Chondrocyte (in vitro differentiated cells): ENCODE measurements at regions not wholly inside any gene's neighbourhood (a gene's known extent, or its start where the extent isn't known, plus 50 kb on each side); places are given as distances from the start of the nearest gene placed in this dataset.
"Not testable (repeated sequence)": the region's sequence is repeated elsewhere in the genome, so short reads cannot be mapped to it uniquely, and the experiment has no call there.

ENCODE experiments used
- DNase-seq: peaks from one replicate; pipeline ENCODE4 v3.0.0; 2021; ENCODE audit warnings: mixed read lengths, low spot score
- H3K27ac Mint-ChIP-seq: one replicate; pipeline ENCODE4 v1.8.0; 2021; ENCODE audit warnings: mild to moderate bottlenecking, moderate library complexity, mixed read lengths; ENCODE audit not compliant: unreplicated experiment
- H3K27me3 Mint-ChIP-seq: 2 replicates; pipeline ENCODE4 v1.8.0; 2021; ENCODE audit warnings: low read depth, mixed read lengths
- H3K36me3 Mint-ChIP-seq: 2 replicates; pipeline ENCODE4 v1.8.0; 2021; ENCODE audit warnings: low read depth, mixed read lengths
- H3K4me1 Mint-ChIP-seq: 2 replicates; pipeline ENCODE4 v1.8.0; 2021; ENCODE audit warnings: low read depth, mild to moderate bottlenecking, mixed read lengths
- H3K4me3 Mint-ChIP-seq: one replicate; pipeline ENCODE4 v1.8.0; 2021; ENCODE audit warnings: mild to moderate bottlenecking, moderate library complexity, mixed read lengths; ENCODE audit not compliant: unreplicated experiment
- H3K9me3 Mint-ChIP-seq: 2 replicates; pipeline ENCODE4 v1.8.0; 2021; ENCODE audit warnings: low read depth, mixed read lengths
- TF ChIP-seq, protein P1 (sequence below): fragments of 200-600 bp; sonication (generic); IDR thresholded peaks from 2 replicates; pipeline ENCODE4 v1.5.0; 2021; ENCODE audit warnings: antibody characterized with exemption, mild to moderate bottlenecking, moderate library complexity

DNA sequence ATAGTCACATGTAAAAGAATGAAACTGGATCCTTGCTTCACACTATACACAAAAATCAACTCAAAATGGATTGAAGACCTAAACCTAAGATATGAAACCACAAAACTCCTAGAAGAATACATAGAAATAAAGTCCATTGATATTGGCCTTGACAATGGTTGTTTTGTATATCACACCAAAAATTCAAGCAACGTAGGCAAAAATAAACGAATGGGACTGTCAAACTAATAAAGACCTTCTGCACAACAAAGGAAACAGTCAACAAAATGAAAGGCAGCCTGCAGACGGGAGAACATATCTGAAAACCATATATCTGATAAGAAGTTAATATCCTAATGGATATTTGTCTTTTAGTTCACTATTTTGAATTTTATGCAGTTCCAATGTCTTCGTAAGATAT lies 292.3 kb upstream of the CNTN5 start:
- H3K27me3 Mint-ChIP-seq: no peaks in the 10 kb centered on the region
- no peak overlapping the region for H3K4me3 Mint-ChIP-seq
- H3K4me1 Mint-ChIP-seq: no peaks in the 10 kb centered on the region
- no peaks in the 10 kb centered on the region for H3K36me3 Mint-ChIP-seq
- H3K9me3 Mint-ChIP-seq: peaks cover 12% of the 10 kb centered on the region
- DNase-seq: no peak
- no peak overlapping the region for H3K27ac Mint-ChIP-seq
- TF ChIP-seq, protein P1, sequence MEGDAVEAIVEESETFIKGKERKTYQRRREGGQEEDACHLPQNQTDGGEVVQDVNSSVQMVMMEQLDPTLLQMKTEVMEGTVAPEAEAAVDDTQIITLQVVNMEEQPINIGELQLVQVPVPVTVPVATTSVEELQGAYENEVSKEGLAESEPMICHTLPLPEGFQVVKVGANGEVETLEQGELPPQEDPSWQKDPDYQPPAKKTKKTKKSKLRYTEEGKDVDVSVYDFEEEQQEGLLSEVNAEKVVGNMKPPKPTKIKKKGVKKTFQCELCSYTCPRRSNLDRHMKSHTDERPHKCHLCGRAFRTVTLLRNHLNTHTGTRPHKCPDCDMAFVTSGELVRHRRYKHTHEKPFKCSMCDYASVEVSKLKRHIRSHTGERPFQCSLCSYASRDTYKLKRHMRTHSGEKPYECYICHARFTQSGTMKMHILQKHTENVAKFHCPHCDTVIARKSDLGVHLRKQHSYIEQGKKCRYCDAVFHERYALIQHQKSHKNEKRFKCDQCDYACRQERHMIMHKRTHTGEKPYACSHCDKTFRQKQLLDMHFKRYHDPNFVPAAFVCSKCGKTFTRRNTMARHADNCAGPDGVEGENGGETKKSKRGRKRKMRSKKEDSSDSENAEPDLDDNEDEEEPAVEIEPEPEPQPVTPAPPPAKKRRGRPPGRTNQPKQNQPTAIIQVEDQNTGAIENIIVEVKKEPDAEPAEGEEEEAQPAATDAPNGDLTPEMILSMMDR: no peak

DNA sequence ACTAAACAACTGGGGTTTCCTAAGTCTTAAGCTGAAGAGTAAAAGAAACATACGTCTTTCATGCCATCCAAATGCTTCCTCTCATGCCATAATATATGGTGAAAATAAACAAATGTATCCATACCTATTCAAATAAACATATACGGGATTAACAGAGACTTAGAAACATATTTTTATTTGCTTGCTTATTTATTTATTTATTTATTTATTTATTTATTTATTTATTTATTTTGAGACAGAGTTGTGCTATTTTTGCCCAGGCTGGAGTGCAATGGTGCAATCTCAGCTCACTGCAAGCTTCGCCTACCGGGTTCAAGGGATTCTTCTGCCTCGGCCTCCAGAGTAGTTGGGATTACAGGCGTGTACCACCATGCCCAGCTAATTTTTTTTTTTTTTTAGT lies 291.6 kb upstream of the CNTN5 start:
- DNase-seq: no peak
- Mint-ChIP-seq H3K9me3 (peaks cover 12% of the 10 kb centered on the region), H3K4me1 (no peaks in the 10 kb centered on the region), H3K27me3 (no peaks in the 10 kb centered on the region), H3K27ac (no peak overlapping the region), H3K4me3 (no peak overlapping the region), H3K36me3 (no peaks in the 10 kb centered on the region)
- TF ChIP-seq, protein P1: no peak

DNA sequence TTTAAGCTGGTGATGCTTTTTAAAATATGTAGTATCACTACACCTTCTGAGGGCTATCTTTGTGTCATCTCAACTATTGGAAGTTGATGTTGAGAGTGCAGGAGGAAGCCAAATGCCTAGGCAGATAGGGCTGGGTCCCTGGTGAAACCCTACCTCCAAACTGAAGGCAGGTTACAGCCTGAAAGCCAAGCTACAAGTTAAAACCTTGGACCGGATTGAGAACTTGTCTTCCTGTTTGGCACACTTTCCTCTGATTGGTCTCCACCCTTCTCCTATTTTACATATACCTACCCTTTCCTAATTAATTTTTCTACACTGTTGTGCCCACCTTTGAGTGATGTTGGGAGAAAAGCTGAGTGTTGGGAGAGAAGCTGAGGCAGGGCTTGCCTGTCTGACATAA lies 287.8 kb upstream of the CNTN5 start:
- no peak for DNase-seq
- no peaks in the 10 kb centered on the region for H3K36me3 Mint-ChIP-seq
- H3K9me3 Mint-ChIP-seq: peaks cover 9% of the 10 kb centered on the region
- H3K27me3 Mint-ChIP-seq: no peaks in the 10 kb centered on the region
- no peak overlapping the region for H3K4me3 Mint-ChIP-seq
- no peak overlapping the region for H3K27ac Mint-ChIP-seq
- TF ChIP-seq, protein P1: no peak
- no peaks in the 10 kb centered on the region for H3K4me1 Mint-ChIP-seq

DNA sequence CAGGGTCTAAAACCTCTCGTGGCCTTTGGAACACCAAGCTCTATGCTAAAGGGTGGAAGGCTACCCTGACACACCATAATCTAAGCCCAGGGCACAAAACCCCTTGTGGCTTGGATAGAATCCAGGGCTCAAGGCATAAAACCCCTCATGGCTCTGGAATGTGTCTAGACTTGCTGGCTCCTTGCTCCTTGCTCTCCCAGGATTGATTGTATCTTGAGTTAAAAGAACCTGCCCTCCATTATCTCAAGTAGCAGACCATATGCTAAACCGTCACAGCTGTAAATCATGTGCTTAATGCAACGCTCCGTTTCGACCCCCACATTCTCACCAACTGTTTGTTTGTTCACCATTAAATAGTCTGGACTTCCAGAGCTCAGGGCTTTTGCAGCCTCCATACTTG lies 287.4 kb upstream of the CNTN5 start:
- not testable (repeated sequence) for H3K27me3 Mint-ChIP-seq, H3K27ac Mint-ChIP-seq, DNase-seq, H3K36me3 Mint-ChIP-seq, H3K9me3 Mint-ChIP-seq, H3K4me3 Mint-ChIP-seq, H3K4me1 Mint-ChIP-seq

DNA sequence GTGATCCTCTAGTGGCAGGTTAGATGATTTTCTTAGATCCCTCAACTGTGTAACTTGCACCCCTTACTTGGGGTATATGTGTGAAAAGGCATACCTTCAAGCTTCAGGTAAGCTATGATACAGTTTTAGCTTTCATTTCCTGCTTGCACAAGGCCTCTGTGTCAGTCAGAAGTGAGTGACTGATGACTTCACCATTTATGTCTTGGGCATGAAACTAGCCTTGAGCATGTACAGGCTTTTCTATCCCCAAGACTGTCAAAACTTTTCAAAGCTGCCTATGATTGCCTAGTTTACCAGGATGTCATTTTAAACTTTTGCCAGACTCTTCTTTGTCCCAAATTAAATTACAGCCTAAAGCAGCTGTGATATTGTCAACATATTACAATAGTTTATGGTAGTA lies 286.1 kb upstream of the CNTN5 start:
- no peaks in the 10 kb centered on the region for H3K9me3 Mint-ChIP-seq
- TF ChIP-seq, protein P1: no peak
- no peak overlapping the region for H3K27ac Mint-ChIP-seq
- H3K27me3 Mint-ChIP-seq: no peaks in the 10 kb centered on the region
- DNase-seq: no peak
- no peaks in the 10 kb centered on the region for H3K36me3 Mint-ChIP-seq
- no peaks in the 10 kb centered on the region for H3K4me1 Mint-ChIP-seq
- H3K4me3 Mint-ChIP-seq: no peak overlapping the region

DNA sequence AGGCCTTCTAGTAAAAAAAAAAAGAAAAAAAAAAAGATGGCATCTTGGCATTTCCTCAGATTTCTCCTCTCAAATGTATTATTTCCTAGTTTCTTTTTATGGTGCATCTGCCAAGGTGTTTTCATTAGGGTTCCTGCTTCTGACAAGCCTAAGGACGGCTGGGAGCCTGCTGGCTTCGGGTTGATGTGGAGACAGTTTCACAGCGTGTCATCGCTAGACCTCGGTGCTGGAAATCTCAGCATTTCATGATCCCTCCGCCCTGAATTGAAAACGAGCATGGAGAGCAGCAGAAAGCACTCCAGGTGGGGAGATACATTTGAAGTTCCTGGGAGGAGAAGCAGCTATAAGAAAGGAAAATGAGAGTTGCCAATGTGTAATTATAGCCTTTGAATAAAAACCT lies 283.9 kb upstream of the CNTN5 start:
- H3K36me3 Mint-ChIP-seq: no peaks in the 10 kb centered on the region
- H3K4me1 Mint-ChIP-seq: no peaks in the 10 kb centered on the region
- H3K27me3 Mint-ChIP-seq: no peaks in the 10 kb centered on the region
- no peak overlapping the region for H3K4me3 Mint-ChIP-seq
- DNase-seq: no peak
- H3K27ac Mint-ChIP-seq: no peak overlapping the region
- H3K9me3 Mint-ChIP-seq: no peaks in the 10 kb centered on the region
- TF ChIP-seq, protein P1: no peak
